Neuron (in vitro differentiated cells): ENCODE measurements at regions not wholly inside any gene's neighbourhood (a gene's known extent, or its start where the extent isn't known, plus 50 kb on each side); places are given as distances from the start of the nearest gene placed in this dataset.

Source experiments
- H2AFZ ChIP-seq: one replicate; pipeline ENCODE4 v1.6.1; 2013; ENCODE audit warnings: low read depth, mild to moderate bottlenecking, inconsistent platforms, low read length, moderate library complexity
- H3K27me3 ChIP-seq: one replicate; pipeline ENCODE4 v1.6.1; 2013; ENCODE audit warnings: low read length; ENCODE audit not compliant: insufficient read depth
- H3K36me3 ChIP-seq: one replicate; pipeline ENCODE4 v1.6.1; 2013; ENCODE audit warnings: low read length; ENCODE audit not compliant: insufficient read depth
- H3K4me1 ChIP-seq: one replicate; pipeline ENCODE4 v1.6.1; 2013; ENCODE audit warnings: low read length; ENCODE audit not compliant: insufficient read depth
- H3K4me3 ChIP-seq: 2 replicates; pipeline ENCODE4 v1.5.1; 2013; ENCODE audit warnings: mild to moderate bottlenecking, low read length, moderate library complexity
- H3K9me3 ChIP-seq: one replicate; pipeline ENCODE4 v1.6.1; 2013; ENCODE audit warnings: low read length

DNA sequence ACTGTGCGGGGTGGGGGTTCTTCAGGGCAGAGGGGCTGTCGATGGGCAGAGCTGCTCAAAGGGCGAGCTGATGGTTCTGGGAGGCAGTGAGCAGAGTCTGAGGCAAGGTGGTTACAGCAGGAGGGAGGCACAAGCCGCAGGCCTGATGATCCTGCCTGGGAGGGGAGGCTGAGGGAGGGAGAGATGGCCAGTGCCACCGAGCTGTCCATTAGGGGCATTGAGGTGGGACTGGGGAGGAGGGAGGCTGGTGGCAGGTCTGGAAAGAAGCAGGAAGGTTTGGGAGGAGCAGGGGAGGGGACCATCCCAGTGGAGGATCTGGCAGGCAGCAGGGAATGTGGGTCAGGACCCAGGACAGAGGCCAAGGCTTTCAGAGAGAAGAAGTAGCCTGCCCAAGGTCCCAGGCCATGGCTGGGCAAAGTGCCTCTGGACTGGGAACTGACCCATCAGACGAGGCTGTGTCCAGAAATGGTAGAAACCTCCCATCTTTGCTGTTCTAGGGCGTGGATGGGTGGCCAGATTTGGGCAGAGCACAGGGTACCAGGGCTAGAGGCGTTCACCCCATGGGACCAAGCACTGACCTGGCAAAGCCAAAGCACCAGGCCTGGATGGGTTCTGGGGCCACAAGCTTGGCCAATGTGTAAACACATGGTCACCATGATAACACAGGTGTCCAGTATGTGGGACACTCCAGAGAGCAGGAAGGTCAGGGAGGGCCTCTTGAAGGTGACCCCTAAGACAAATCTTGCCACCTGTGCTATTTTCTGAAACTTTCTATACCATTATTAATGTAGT, 55.5 kb downstream of the INHBB start:
- Histone ChIP-seq H2AFZ (no peak overlapping the region), H3K4me1 (no peaks in the 10 kb centered on the region), H3K27me3 (peaks cover 39% of the 10 kb centered on the region), H3K36me3 (no peaks in the 10 kb centered on the region), H3K4me3 (no peak overlapping the region), H3K9me3 (no peaks in the 10 kb centered on the region)

GRCh38 chr2:120402067-120402433, 56.1 kb downstream of the INHBB start:
- Histone ChIP-seq H3K4me3 (no peak overlapping the region), H3K27me3 (peaks cover 34% of the 10 kb centered on the region), H3K36me3 (no peaks in the 10 kb centered on the region), H2AFZ (no peak overlapping the region), H3K9me3 (no peaks in the 10 kb centered on the region), H3K4me1 (no peaks in the 10 kb centered on the region)

DNA sequence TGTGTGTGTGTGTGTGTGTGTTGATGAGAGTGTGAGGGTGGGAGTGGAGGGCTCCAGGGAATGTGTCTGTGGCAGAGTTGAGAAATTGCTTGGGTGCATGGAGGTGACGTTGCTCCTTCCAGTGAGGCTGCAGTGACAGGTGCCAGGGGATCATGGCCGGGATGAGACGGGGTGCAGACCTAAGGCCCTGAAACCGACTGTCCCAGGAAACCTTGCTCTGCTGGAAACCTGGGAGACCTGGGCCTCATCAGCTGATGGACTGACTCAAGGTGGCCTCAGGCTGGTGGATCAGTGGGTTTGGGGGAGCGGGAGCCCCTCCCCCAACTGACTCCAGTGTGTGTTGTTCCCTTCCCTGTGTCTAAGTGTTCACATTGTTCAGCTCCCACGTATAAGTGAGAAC, 56.6 kb downstream of the INHBB start:
- Histone ChIP-seq H3K27me3 (peaks cover 30% of the 10 kb centered on the region), H3K4me3 (no peak overlapping the region), H2AFZ (no peak overlapping the region), H3K4me1 (no peaks in the 10 kb centered on the region), H3K9me3 (no peaks in the 10 kb centered on the region), H3K36me3 (no peaks in the 10 kb centered on the region)

DNA sequence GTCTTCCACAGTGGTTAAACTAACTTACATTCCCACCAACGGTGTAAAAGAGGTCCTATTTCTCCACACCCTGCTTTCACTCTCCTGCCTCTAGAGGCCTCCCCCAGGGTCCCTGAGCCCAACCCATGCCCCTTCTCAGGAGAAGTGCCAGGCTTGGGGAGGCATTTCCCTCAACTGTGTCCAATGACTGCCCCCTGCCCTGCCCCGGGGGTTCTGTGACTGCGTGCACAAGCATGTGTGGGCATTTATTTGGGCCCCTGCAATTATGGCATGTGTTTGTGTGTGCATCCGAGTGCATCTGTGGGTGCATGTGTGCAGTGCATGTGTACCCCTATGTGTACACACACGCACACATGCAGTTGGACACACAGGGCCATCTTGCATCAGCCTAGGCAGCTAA, 57.3 kb downstream of the INHBB start:
- Histone ChIP-seq H3K4me1 (no peaks in the 10 kb centered on the region), H3K27me3 (peaks cover 23% of the 10 kb centered on the region), H2AFZ (no peak overlapping the region), H3K36me3 (no peaks in the 10 kb centered on the region), H3K4me3 (no peak overlapping the region), H3K9me3 (no peaks in the 10 kb centered on the region)

DNA sequence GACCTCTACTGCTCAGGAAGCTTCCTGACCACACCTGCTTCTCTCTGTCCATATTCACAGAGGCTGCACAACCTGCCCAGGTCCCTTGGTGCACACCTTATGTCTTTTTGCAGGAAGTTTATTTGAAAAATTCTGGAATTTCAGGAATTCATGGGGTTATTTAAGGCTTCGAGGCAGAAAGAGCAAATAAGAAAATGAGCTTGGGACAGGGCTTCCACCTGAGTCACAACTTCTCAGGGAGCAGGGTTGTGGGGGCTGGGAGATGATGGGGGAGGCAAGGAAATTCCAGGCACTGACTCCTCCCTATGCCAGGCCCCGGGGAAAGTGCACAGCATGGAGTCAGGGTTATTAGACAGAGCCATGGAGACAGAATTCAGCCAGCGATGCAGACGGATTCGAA, 57.7 kb downstream of the INHBB start:
- H3K9me3 ChIP-seq = no peaks in the 10 kb centered on the region
- no peak overlapping the region for H2AFZ ChIP-seq
- peaks cover 19% of the 10 kb centered on the region for H3K27me3 ChIP-seq
- no peaks in the 10 kb centered on the region for H3K4me1 ChIP-seq
- no peak overlapping the region for H3K4me3 ChIP-seq
- no peaks in the 10 kb centered on the region for H3K36me3 ChIP-seq

- Histone ChIP-seq H3K27me3 (peaks cover 19% of the 10 kb centered on the region), H3K36me3 (no peaks in the 10 kb centered on the region), H3K9me3 (no peaks in the 10 kb centered on the region), H3K4me3 (no peak overlapping the region), H3K4me1 (no peaks in the 10 kb centered on the region), H2AFZ (no peak overlapping the region)
These were observed 58.3 kb downstream of the INHBB start for GRCh38 chr2:120404274-120404673.

GRCh38 chr2:120404941-120405758, 59.2 kb downstream of the INHBB start:
- Histone ChIP-seq H3K4me1 (no peaks in the 10 kb centered on the region), H3K4me3 (no peak overlapping the region), H3K36me3 (no peaks in the 10 kb centered on the region), H3K27me3 (peaks cover 19% of the 10 kb centered on the region), H2AFZ (no peak overlapping the region), H3K9me3 (no peaks in the 10 kb centered on the region)

- no peaks in the 10 kb centered on the region for H3K4me1 ChIP-seq
- H3K9me3 ChIP-seq = no peaks in the 10 kb centered on the region
- H3K36me3 ChIP-seq = no peaks in the 10 kb centered on the region
- peaks cover 16% of the 10 kb centered on the region for H3K27me3 ChIP-seq
- no peak overlapping the region for H2AFZ ChIP-seq
- no peak overlapping the region for H3K4me3 ChIP-seq
These were observed 59.8 kb downstream of the INHBB start for GRCh38 chr2:120405759-120406099.

- Histone ChIP-seq H3K27me3 (peaks cover 9% of the 10 kb centered on the region), H3K4me1 (no peaks in the 10 kb centered on the region), H3K4me3 (no peak overlapping the region), H2AFZ (no peak overlapping the region), H3K9me3 (no peaks in the 10 kb centered on the region), H3K36me3 (no peaks in the 10 kb centered on the region)
These were observed 60.6 kb downstream of the INHBB start for GRCh38 chr2:120406566-120406965.

- Histone ChIP-seq H3K27me3 (peaks cover 2% of the 10 kb centered on the region), H3K4me1 (no peaks in the 10 kb centered on the region), H2AFZ (no peak overlapping the region), H3K4me3 (no peak overlapping the region), H3K9me3 (no peaks in the 10 kb centered on the region), H3K36me3 (no peaks in the 10 kb centered on the region)
These were observed 64.6 kb downstream of the INHBB start for GRCh38 chr2:120410487-120410886.

DNA sequence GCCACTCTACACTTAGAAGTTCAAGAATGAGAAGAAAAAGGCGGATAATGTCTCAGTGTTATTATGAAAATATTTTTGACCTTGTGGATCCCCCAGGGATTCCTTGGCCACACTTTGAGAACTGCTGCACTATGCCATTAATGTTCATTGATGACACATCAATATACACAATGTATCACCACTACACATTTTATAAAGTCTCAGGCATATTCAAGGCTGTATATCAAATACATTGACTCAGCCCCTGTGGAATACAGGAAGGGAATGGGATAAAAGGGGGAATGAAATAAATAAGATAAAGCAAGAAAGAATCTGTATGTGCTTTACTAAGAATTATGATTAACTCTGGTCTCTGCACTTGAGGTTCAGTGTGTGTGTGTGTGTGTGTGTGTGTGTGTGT, 69.1 kb downstream of the INHBB start:
- Histone ChIP-seq H3K4me1 (no peaks in the 10 kb centered on the region), H3K9me3 (no peaks in the 10 kb centered on the region), H3K27me3 (no peaks in the 10 kb centered on the region), H2AFZ (no peak overlapping the region), H3K36me3 (no peaks in the 10 kb centered on the region), H3K4me3 (no peak overlapping the region)

- no peak overlapping the region for H2AFZ ChIP-seq
- no peaks in the 10 kb centered on the region for H3K9me3 ChIP-seq
- H3K27me3 ChIP-seq = no peaks in the 10 kb centered on the region
- H3K4me1 ChIP-seq = no peaks in the 10 kb centered on the region
- no peak overlapping the region for H3K4me3 ChIP-seq
- no peaks in the 10 kb centered on the region for H3K36me3 ChIP-seq
These were observed 70.0 kb downstream of the INHBB start for GRCh38 chr2:120415728-120416509.

DNA sequence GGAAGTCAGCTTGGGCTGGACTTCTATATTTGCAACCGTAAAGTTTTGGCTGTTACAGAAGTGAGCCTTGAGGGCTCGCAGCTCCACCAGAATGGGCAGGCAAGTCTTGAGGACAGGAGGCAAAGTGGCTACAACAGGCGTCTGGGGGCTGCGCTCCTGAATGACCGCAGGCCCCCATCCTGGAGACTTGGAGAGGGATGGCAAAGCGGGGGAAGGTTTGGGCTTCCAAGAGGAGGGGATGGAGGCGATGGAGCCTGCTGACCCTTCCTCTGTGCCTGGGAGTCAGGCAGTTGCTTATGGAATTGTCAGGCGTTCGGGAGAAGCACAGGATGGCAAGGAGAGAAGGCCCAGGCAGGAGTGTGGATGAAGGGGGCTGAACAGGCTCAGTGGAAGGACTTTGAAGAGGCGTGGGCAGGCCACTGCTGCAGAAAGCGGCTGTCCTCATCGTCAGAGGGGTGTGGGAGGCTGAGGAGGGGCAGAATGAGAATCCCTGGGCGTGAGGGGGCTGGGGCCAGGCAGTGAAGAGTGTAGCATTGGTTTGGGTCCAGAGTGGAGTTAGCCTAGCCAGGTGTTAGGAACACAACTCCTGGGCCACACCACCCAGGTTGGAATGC, 72.3 kb downstream of the INHBB start:
- Histone ChIP-seq H3K36me3 (no peaks in the 10 kb centered on the region), H3K9me3 (no peaks in the 10 kb centered on the region), H3K27me3 (peaks cover 10% of the 10 kb centered on the region), H3K4me1 (no peaks in the 10 kb centered on the region), H3K4me3 (no peak overlapping the region), H2AFZ (no peak overlapping the region)
